ENCODE measurements at regions not wholly inside any gene's neighbourhood (a gene's known extent, or its start where the extent isn't known, plus 50 kb on each side); places are given as distances from the start of the nearest gene placed in this dataset.

- TF ChIP-seq POLR2A (IDR thresholded peaks at IDR 0.05) (no peak), CTCF (IDR thresholded peaks at IDR 0.05) (no peak), POLR2AphosphoS5 (IDR thresholded peaks at IDR 0.05) (no peak)
These were observed 201.9 kb upstream of the COPS8 start for GRCh38 chr2:236883819-236884218.
